ENCODE measurements at regions not wholly inside any gene's neighbourhood (a gene's known extent, or its start where the extent isn't known, plus 50 kb on each side); places are given as distances from the start of the nearest gene placed in this dataset.

DNA sequence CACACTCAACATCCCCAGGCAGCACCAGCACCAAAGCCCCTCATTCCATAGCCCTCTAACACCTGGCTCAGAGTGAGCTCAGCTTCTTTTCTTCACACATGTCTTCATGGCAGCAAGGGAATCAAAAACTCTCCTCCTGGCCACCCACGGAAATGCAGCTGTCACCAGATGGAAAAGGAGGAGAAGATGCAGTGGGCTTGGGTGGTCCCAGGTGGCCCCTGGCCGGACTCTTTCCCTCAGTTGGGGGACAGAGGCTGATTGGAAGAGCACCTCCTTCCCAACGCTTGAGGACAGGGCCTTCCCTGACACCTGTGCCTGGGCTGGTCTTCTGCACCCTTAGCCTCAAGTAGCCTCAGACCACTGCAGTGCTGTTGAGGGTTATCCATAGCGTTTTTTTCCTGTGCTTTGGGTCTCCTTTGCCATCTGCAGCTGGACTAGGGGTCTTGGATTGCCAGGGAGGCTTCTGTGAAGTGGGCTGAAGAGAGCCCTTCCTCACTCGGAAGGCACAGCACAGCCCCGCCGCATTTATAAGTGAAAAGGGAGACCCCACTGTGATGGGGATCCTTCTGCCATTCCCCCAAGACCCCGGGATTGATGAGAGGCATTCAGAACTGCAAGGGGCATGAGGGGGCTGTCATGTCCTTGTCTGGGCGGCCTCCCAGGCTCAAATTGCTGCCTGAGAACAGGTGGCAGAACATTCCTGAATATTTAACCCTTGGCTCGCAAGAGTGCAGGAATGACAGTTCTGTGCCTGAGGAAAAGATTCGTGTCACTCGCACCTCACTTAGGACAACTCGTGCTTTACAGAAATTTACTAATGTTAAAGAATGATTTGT is 200.0 kb downstream of the AUH start:
- DNase-seq, result no peak

GRCh38 chr9:91162311-91162710 is 199.4 kb downstream of the AUH start:
- no peak for DNase-seq

- no peak for DNase-seq
Measured at GRCh38 chr9:91162784-91163443, 198.8 kb downstream of the AUH start.

DNA sequence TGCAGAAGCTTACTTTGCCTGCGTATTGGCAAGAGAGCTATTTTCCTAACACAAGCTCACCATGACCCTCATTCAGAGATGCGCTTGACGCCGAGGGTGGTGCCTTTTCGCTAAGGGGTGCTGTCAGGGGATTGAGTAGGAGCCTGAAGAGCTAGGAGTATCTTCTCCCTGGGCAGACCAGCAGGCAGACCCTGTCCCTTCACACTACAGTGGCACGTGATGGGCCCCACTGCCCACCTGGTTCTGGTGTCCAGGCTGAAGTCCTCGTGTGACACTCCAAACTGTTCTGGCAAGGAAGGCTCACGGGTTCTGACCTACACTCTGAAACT is 198.3 kb downstream of the AUH start:
- DNase-seq, result no peak

DNA sequence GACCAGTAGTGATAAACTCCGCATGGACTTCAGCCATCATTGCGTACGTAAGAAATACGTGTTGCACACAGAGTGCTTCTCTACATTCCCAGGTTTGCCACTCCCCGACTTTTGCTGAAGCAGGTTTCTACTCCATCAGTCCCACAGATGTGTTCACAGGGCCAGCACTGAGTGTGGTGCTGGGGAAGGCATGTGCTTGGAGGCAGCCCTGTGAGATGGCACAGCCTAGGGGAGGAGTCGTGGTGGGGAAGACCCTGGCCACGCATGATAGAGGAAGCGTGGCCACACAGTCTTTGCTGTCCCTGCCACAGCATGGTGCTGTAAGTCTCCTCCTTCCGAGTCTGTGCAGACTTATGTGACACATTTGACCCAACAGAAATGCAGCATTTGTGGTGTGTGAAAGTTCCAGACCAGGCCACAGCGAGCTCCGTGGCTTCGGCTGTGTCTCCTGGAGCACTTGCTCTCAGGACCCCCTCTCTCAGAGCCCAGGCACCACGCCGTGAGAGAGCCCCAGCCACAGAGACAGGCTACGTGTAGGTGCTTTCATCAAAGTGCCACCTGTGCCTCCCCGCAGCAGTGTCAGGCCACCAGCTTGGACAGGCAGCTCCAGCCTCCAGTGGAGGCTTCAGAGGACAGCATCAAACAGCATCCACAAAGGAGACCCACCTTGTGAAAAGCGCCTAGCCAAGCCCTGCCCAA is 197.8 kb downstream of the AUH start:
- no peak for DNase-seq

Measured in amniotic stem cell (primary cell).